Gastrocnemius medialis (tissue), 4 donors: ENCODE measurements at regions not wholly inside any gene's neighbourhood (a gene's known extent, or its start where the extent isn't known, plus 50 kb on each side); places are given as distances from the start of the nearest gene placed in this dataset.

Source experiments
- ATAC-seq, 2 donors: fragments of 150-250 bp; one replicate each; pipeline ENCODE4 v1.9.1; 2016
- DNase-seq, 2 donors: peaks; one replicate each; pipeline ENCODE4 v3.0.0-alpha.2; 2019
- H3K27ac ChIP-seq, 4 donors: fragments of 200-600 bp; sonication (generic); 1 replicate in 1 of 4; 2 replicates in 3 of 4; pipeline ENCODE4 v1.5.1; 2016 to 2018; ENCODE audit warnings: mild to moderate bottlenecking in 2 of 4, moderate library complexity in 1 of 4
- H3K27me3 ChIP-seq, 3 donors: fragments of 200-600 bp; sonication (generic) in 2 of 3; 1 replicate in 1 of 3; 2 replicates in 2 of 3; pipeline versions ENCODE4 v1.5.1 to v1.6.0; 2016 to 2019; ENCODE audit warnings: mild to moderate bottlenecking in 1 of 3, moderate library complexity in 1 of 3
- H3K36me3 ChIP-seq, 2 donors: fragments of 200-600 bp; sonication (generic) in 1 of 2; one replicate each; pipeline ENCODE4 v1.5.1; 2017 to 2018
- H3K4me1 ChIP-seq, 2 donors: fragments of 200-600 bp; sonication (generic) in 1 of 2; one replicate each; pipeline ENCODE4 v1.5.1; 2016 to 2017; ENCODE audit warnings: mild to moderate bottlenecking in 2 of 2
- H3K4me3 ChIP-seq, 4 donors: fragments of 200-600 bp; sonication (generic) in 3 of 4; 1 replicate in 1 of 4; 2 replicates in 3 of 4; pipeline ENCODE4 v1.5.1; 2016 to 2019; ENCODE audit warnings: mild to moderate bottlenecking in 2 of 4
- H3K9me3 ChIP-seq, 3 donors: fragments of 200-600 bp; sonication (generic) in 2 of 3; 1 replicate in 1 of 3; 2 replicates in 2 of 3; pipeline ENCODE4 v1.5.1; 2016 to 2019
- POLR2A ChIP-seq, 2 donors: fragments of 450-650 bp; IDR thresholded peaks; one replicate each; pipeline ENCODE4 v1.6.1; 2017; ENCODE audit warnings: antibody characterized with exemption in 2 of 2, mild to moderate bottlenecking in 2 of 2, moderate library complexity in 2 of 2
- in situ Hi-C, 4 donors: fragments of 200-750 bp; cut with MboI; loops; one replicate each; pipeline versions ENCODE4 v1.15.0 to v1.8.0; 2017; ENCODE audit warnings: low sequenced_read_pairs in 4 of 4
- intact Hi-C: fragments of 100-400 bp; cut with DNase I; formaldehyde crosslinking; loops from one replicate; pipeline ENCODE4 v1.15.1; 2023; ENCODE audit warnings: low total_unique reads
- TF ChIP-seq, protein P1 (sequence below), 5 experiments: fragments of 450-650 bp in 3 of 5; fragments of 200-600 bp in 2 of 5; sonication (generic) in 2 of 5; IDR thresholded peaks in 4 of 5; conservative IDR thresholded peaks in 1 of 5; 1 replicate in 4 of 5; 2 replicates in 1 of 5; pipeline ENCODE4 v1.5.1; 2016 to 2019; ENCODE audit warnings: antibody characterized with exemption in 5 of 5, mild to moderate bottlenecking in 3 of 5, moderate library complexity in 3 of 5

DNA sequence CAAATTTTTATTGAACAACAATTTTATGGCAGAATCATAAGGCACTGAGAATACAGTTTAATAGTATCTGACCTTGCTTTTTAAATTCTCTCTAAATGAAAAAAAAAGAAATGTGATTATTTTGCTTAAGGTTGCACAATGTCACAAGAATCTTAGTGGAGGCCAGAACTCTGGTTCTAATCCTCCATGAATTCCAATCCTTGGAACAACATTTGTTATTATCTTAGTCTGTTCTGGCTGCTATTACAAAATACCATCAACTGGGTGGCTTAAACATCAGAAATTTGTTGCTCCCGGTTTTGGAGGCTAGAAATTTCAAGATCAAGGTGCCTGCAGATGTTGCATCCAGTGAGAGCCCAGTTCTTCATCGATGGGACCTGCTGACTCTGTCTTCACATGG, 158.2 kb upstream of the POM121L12 start:
- no peak for TF ChIP-seq POLR2A (IDR thresholded peaks at IDR 0.05)
- TF ChIP-seq, protein P1, sequence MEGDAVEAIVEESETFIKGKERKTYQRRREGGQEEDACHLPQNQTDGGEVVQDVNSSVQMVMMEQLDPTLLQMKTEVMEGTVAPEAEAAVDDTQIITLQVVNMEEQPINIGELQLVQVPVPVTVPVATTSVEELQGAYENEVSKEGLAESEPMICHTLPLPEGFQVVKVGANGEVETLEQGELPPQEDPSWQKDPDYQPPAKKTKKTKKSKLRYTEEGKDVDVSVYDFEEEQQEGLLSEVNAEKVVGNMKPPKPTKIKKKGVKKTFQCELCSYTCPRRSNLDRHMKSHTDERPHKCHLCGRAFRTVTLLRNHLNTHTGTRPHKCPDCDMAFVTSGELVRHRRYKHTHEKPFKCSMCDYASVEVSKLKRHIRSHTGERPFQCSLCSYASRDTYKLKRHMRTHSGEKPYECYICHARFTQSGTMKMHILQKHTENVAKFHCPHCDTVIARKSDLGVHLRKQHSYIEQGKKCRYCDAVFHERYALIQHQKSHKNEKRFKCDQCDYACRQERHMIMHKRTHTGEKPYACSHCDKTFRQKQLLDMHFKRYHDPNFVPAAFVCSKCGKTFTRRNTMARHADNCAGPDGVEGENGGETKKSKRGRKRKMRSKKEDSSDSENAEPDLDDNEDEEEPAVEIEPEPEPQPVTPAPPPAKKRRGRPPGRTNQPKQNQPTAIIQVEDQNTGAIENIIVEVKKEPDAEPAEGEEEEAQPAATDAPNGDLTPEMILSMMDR (IDR thresholded peaks at IDR 0.05 in 4 of 5, conservative IDR thresholded peaks at IDR 0.05 in 1 of 5) = no peak
- Histone ChIP-seq H3K4me1 (no peaks in the 10 kb centered on the region), H3K9me3 (no peaks in the 10 kb centered on the region), H3K4me3 (no peak overlapping the region), H3K36me3 (no peaks in the 10 kb centered on the region), H3K27me3 (no peaks in the 10 kb centered on the region), H3K27ac (no peak overlapping the region)
- intact Hi-C loops = no loop called here
- DNase-seq = no peak
- ATAC-seq = peak in 1 of 2 donors; percentile 69
- in situ Hi-C loops = no loop called here

DNA sequence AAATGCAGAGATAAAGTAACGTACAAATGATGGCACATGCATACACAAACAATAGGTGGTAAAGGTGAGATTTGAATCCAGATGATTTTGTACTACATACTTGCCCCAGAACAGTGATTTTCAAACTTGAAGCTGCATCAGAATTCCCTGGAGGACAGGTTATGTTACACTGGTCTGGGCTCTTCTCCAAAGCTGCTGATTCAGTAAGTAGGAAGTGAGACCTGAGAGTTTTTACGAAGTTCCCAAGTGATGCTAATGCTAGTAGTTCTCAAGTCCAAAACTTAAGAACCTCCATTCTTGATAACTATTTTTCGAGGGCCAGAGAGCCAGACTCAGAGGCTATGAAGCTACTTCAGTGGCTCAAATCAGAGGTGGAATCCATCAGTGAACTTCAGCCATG, 159.0 kb upstream of the POM121L12 start:
- Histone ChIP-seq H3K36me3 (no peaks in the 10 kb centered on the region), H3K9me3 (no peaks in the 10 kb centered on the region), H3K27me3 (no peaks in the 10 kb centered on the region), H3K27ac (no peak overlapping the region), H3K4me1 (no peaks in the 10 kb centered on the region), H3K4me3 (no peak overlapping the region)
- intact Hi-C loops (no loop called here), in situ Hi-C loops (no loop called here)
- ATAC-seq (no peak), DNase-seq (no peak)
- no peak for TF ChIP-seq POLR2A (IDR thresholded peaks at IDR 0.05)
- TF ChIP-seq, protein P1 (IDR thresholded peaks at IDR 0.05 in 4 of 5, conservative IDR thresholded peaks at IDR 0.05 in 1 of 5) = no peak

DNA sequence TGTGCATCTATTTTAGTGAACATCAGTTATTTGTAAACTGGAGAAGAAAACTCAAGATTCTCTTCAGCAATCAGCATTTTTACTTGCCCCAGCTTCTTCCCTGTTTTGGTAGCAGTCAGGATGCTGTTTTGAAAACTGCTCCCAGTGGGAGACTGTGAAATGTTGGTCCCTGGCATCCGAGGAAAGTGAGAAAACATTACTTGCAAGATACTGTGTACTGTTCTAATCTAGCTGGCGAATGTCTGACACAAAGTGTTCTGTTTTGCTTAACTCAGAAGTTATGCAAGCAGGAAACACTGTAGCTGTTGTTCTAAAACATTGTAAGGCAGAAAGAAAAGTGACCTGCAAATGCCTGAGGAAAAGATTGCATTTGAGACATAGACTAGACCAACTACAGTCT, 171.8 kb upstream of the POM121L12 start:
- no peaks in the 10 kb centered on the region for H3K9me3 ChIP-seq
- no peak overlapping the region for H3K4me3 ChIP-seq
- DNase-seq (peak; percentile 2 to 22), ATAC-seq (peak in 1 of 2 donors; percentile 68)
- TF ChIP-seq POLR2A (IDR thresholded peaks at IDR 0.05) = no peak
- TF ChIP-seq, protein P1 (IDR thresholded peaks at IDR 0.05 in 4 of 5, conservative IDR thresholded peaks at IDR 0.05 in 1 of 5) = no peak
- H3K4me1 ChIP-seq = no peaks in the 10 kb centered on the region
- H3K36me3 ChIP-seq = no peaks in the 10 kb centered on the region
- intact Hi-C loops (no loop called here), in situ Hi-C loops (no loop called here)
- no peak overlapping the region for H3K27ac ChIP-seq
- no peaks in the 10 kb centered on the region for H3K27me3 ChIP-seq

DNA sequence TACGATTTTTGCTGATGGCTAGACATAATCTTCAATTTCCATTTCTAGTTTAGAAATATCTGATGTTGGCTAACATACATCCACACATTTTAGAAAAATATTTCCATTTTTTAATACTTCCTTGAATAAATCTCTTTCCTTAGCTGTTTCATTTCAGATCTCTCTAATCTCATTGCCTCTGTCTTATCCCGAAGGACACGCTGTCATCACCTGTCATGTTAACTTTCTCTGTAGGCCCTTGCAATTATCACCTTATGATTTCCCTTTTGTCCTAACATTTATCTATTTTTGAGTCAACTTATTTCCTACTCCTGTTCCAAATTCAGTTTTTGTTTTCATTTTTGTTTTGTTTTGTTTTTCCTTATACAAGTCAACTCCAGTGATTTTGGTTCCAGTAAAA, 173.1 kb upstream of the POM121L12 start:
- H3K27me3 ChIP-seq = no peaks in the 10 kb centered on the region
- in situ Hi-C loops = no loop called here
- H3K4me1 ChIP-seq = no peaks in the 10 kb centered on the region
- no peaks in the 10 kb centered on the region for H3K9me3 ChIP-seq
- H3K36me3 ChIP-seq = no peaks in the 10 kb centered on the region
- H3K4me3 ChIP-seq = no peak overlapping the region
- TF ChIP-seq POLR2A (IDR thresholded peaks at IDR 0.05) = no peak
- no peak overlapping the region for H3K27ac ChIP-seq
- DNase-seq (no peak), ATAC-seq (no peak)
- intact Hi-C loops = no loop called here

DNA sequence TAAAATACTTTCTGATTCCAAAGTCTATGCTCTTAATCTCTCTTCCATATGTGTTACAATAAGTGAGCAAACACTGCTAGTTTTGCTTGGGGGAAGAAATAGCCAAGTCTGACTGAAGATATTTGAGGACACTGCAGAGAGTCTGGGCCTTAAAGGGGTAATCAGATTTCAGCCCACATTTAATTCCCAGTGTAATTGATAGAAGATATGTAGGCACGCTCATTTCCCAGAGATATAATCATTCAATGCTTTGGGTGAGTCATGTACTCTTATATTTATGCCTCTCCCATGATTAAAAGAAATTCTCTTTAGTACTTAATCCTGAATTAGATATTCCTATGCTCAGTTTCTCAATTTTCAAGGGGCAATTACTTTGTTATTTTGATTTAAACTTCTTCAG, 178.1 kb upstream of the POM121L12 start:
- Histone ChIP-seq H3K9me3 (no peaks in the 10 kb centered on the region), H3K36me3 (no peaks in the 10 kb centered on the region), H3K27me3 (no peaks in the 10 kb centered on the region), H3K4me1 (no peaks in the 10 kb centered on the region), H3K4me3 (no peak overlapping the region), H3K27ac (no peak overlapping the region)
- ATAC-seq (no peak), DNase-seq (no peak)
- in situ Hi-C loops = no loop called here
- intact Hi-C loops = no loop called here
- TF ChIP-seq, protein P1 (IDR thresholded peaks at IDR 0.05 in 4 of 5, conservative IDR thresholded peaks at IDR 0.05 in 1 of 5) = no peak
